EL (cell line): ENCODE measurements at regions not wholly inside any gene's neighbourhood (a gene's known extent, or its start where the extent isn't known, plus 50 kb on each side); places are given as distances from the start of the nearest gene placed in this dataset.

Experiments
- DNase-seq: peaks from one replicate; pipeline ENCODE4 v3.0.0-alpha.2; 2016

- no peak for DNase-seq
Observed at GRCh38 chr6:139423971-139424667, 49.7 kb upstream of the CITED2 start.
